HG02840 (cell line): ENCODE measurements at regions not wholly inside any gene's neighbourhood (a gene's known extent, or its start where the extent isn't known, plus 50 kb on each side); places are given as distances from the start of the nearest gene placed in this dataset.

Source experiments
- ATAC-seq: cut with Tn5 transposase; IDR thresholded peaks from one replicate; pipeline ENCODE4 v1.9.1; 2021; ENCODE audit warnings: mild to moderate bottlenecking, moderate library complexity, moderate number of reproducible peaks; ENCODE audit not compliant: unreplicated experiment, low FRiP score

DNA sequence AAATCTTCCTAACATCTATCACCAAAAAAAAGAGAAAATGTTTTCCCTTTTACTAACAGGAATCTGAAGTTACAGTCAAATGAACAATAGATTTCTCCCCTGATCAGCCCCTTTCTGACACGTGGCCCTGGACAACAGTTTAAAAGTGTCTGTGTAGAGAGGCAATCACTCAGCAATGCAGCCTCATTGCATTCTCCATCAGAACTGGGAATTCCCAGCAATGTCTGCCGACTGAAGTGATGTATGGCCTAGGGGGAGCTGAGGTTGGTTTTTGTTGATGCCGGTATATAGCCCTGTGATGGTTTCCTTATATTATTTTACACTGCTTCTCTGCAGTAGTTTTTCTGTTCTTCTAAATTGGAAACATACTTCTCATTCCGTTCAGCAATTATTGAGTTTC, 904.3 kb upstream of the CDH8 start:
- no peak for ATAC-seq

DNA sequence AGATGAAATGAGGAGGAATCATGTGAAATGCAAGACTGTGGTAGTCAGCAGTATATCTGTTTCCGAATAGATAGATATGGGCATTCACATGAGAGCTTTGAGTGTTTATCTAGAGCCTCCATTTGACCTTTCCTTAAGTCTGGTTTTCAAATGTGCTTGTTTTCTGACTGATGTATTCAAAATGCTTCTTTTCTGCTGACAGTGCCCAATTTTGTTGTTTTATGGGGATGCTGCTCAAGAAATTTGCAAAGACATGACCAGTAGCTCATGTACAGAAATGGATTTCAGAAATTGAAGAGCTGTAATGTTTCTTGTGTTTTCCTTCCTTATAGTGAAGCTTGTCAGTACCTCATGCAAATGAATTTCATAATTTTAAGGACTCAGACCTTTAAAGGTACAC, 903.4 kb upstream of the CDH8 start:
- no peak for ATAC-seq

- no peak for ATAC-seq
Observed at GRCh38 chr16:62933929-62934328, 897.7 kb upstream of the CDH8 start.

DNA sequence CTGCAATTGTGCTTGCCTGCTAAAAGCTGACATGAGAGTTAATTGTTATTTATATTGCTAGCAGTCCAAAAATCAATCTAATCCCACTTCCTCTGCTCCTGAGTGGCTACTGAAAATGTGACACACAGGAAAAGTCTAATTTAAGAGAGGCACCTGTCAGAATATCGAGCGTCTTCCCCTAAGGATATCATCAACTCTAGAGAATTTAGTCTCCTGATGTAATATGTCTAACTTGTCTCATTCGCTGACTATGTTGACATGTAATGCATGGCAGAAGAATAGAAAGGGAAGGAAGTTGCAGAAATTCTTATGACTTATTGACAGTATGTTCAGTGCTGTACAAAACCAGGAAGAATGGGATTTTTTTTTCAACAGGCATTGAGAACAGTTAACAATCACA, 893.4 kb upstream of the CDH8 start:
- ATAC-seq: no peak

- ATAC-seq: no peak
Observed at GRCh38 chr16:62927122-62927521, 890.9 kb upstream of the CDH8 start.

- ATAC-seq: no peak
Observed at GRCh38 chr16:62926121-62926801, 890.0 kb upstream of the CDH8 start.

- no peak for ATAC-seq
Observed at GRCh38 chr16:62921904-62922303, 885.7 kb upstream of the CDH8 start.

DNA sequence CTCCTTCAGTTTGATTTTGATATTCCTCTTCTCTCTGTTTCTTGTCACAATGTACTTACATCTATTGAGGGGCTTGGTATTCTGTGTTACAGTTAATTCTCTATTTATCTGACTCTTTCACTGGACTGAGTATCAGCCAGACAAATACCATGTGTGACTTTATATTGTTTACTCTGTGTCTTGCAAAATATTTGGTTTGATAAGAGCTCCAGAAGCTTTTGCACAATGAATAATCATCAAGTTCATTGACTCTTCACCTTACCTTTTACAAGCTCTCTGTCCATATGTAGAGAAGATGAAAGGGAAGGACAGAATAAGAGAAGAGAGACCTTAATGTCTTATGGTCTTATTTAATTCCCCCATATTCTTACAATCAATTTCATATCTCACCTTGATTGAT, 877.7 kb upstream of the CDH8 start:
- ATAC-seq: no peak

GRCh38 chr16:62913333-62913732, 877.1 kb upstream of the CDH8 start:
- ATAC-seq: no peak

DNA sequence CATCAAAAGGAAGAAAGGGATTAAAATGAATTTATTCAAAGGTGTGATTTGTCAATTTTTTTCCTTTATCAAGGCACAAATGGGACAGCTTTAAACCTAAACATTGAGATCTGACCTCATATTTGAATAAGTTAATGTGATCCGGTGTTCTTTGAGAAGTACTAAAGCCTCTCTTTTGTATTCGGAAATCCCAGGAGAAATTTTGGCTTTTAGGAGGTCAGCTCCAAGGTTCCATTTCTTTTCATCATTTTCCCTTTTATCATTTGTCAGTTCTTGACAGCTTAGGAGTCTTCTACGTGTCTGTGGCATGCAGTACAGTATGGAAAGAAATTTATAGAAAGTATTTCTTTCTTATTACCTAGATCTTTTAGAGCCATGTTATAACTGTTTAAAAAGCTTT, 873.4 kb upstream of the CDH8 start:
- ATAC-seq: no peak

GRCh38 chr16:62907562-62907961, 871.3 kb upstream of the CDH8 start:
- no peak for ATAC-seq

GRCh38 chr16:62903961-62904502, 867.8 kb upstream of the CDH8 start:
- no peak for ATAC-seq

- no peak for ATAC-seq
Observed at GRCh38 chr16:62899737-62900136, 863.5 kb upstream of the CDH8 start.

DNA sequence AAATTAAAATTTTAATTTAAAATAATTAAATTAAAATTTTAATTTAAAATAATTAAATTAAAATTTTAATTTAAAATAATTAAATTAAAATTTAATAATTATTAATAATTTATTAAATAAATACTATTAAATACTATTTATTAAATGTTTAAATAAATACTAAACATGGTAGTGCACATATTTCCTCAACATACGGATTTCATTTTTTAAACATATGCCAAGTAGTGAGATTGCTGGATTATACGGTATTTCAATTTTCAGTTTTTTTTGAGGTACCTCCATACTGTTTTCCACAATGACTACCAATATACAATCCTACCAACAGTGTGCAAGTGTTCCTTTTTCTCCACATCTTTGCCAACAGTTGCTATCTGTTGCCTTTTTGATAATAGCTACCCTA, 852.9 kb upstream of the CDH8 start:
- no peak for ATAC-seq

GRCh38 chr16:62883509-62883908, 847.3 kb upstream of the CDH8 start:
- no peak for ATAC-seq

- ATAC-seq: no peak
Observed at GRCh38 chr16:62882552-62883221, 846.4 kb upstream of the CDH8 start.

DNA sequence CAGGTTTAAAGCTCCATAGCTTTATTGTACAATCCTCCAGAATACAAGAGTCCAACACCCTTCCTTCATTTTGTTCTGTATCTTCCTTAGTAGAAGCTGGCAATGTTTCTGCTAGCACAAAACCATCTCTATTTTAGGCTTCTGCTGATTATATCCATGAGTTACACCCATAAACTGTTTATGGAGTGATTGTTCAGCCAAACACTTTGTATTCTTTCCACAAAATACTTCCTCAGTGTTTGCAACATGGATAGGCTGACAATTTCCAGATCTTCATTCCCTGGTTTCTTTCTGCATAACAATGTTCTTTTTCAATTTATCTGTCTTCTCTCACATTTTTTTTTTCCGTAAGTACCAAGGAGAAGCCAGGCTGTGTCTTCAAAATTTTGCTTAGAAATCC, 839.9 kb upstream of the CDH8 start:
- ATAC-seq: no peak

DNA sequence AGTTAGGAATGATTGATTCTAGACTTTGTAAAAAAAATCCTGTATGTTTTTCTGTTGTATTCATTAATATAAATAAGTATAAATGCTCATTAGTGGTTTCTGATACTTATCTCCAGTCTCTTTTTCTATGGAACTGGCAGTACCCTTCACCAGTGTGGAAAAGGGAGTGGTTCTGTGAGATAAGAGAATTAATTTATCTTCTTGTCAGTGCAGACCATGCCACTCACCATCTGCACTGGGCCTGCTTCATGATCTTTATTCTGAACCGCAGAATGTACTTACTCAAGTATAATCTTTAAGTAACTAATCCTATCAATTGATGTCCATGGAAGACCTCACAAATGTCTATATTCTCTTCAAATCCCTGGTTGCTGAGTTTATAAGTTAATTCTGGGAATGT, 836.1 kb upstream of the CDH8 start:
- ATAC-seq: no peak

DNA sequence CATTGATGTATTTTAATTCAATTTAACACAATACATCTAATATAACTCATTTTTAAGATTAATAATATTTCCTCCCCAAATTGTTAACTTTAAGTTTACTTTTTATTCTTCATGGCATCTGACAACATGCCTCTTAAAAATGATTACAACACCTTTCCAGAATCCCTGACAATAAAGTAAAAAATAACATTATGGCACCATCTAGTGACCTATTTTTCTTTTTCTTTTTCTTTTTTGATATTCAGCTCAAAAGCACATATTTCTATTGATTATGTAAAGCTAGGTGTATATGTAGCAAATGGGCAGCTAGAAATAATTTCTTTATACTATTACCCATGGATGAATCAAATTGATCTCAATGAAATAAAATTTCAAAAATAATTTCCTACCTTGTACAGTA, 834.3 kb upstream of the CDH8 start:
- no peak for ATAC-seq

DNA sequence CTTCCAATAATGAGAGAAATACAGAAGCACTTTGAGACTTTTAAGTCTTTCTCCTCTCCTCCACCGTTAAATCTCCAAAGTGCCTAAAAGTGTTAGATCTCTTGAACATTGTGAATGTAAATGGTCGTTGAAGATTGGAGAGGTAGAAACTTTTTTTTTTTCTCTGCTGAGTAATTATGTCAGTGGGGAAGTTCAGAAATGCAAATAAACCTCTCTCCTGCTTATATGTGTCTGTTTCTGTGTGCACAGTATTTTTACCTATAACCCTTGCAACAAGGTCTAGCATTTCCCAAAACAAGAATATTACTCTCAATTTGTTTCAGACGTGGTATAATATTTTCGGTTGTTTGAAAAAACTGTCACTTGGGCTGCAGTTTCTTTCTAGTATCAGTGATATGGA, 833.6 kb upstream of the CDH8 start:
- no peak for ATAC-seq

DNA sequence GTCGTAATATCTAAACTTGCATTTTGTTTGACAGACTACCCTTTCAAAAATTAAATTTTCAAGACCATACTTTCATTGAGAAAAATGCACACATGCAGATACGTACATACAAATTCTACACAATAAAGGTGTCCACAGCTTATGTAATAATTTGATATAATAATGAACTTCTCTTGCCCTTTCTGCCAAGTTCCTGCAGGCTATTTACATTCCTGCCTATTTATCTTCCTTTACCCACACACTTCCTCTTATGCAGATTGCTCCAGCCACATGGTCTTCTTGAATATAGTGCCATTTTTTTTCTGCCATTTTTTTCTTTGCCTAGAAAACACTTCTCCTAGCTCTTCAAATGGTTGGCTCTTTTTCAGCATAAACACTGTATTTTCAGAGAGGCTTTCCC, 826.9 kb upstream of the CDH8 start:
- no peak for ATAC-seq

- ATAC-seq: no peak
Observed at GRCh38 chr16:62853887-62854286, 817.6 kb upstream of the CDH8 start.
